HUES64 (cell line): ENCODE measurements at regions not wholly inside any gene's neighbourhood (a gene's known extent, or its start where the extent isn't known, plus 50 kb on each side); places are given as distances from the start of the nearest gene placed in this dataset.

Experiments
- H3K27ac ChIP-seq: 2 replicates; pipeline ENCODE4 v1.7.0; 2013; ENCODE audit warnings: low read depth, low read length, inconsistent platforms
- H3K27me3 ChIP-seq: 2 replicates; pipeline ENCODE4 v1.6.1; 2013; ENCODE audit warnings: mild to moderate bottlenecking, low read length; ENCODE audit not compliant: insufficient read depth
- H3K36me3 ChIP-seq: 2 replicates; pipeline ENCODE4 v1.6.1; 2013; ENCODE audit warnings: mild to moderate bottlenecking, low read length; ENCODE audit not compliant: insufficient read depth
- H3K4me1 ChIP-seq: 2 replicates; pipeline ENCODE4 v1.6.1; 2013; ENCODE audit warnings: mild to moderate bottlenecking, low read length, moderate library complexity; ENCODE audit not compliant: insufficient read depth
- H3K4me3 ChIP-seq: 2 replicates; pipeline ENCODE4 v1.5.1; 2013; ENCODE audit warnings: mild to moderate bottlenecking, low read length, moderate library complexity
- H3K9ac ChIP-seq: 2 replicates; pipeline ENCODE4 v1.6.1; 2013; ENCODE audit warnings: mild to moderate bottlenecking, low read depth, low read length
- H3K9me3 ChIP-seq: 2 replicates; pipeline ENCODE4 v1.6.1; 2013; ENCODE audit warnings: low read depth, low read length; ENCODE audit not compliant: insufficient read depth
- WGBS: fragments of 150-250, 120-280 bp; methylation state at CpG from one replicate; pipeline ENCODE4 v1.1.7; 2013; ENCODE audit warnings: missing lambda C conversion rate; 5-methylcytosine and 5-hydroxymethylcytosine counted together

- WGBS: 91% methylated on average over 12 of the region's 12 CpGs
- no peak overlapping the region for H3K27ac ChIP-seq
Observed at GRCh38 chr5:173757403-173758209, 130.5 kb upstream of the CPEB4 start.

DNA sequence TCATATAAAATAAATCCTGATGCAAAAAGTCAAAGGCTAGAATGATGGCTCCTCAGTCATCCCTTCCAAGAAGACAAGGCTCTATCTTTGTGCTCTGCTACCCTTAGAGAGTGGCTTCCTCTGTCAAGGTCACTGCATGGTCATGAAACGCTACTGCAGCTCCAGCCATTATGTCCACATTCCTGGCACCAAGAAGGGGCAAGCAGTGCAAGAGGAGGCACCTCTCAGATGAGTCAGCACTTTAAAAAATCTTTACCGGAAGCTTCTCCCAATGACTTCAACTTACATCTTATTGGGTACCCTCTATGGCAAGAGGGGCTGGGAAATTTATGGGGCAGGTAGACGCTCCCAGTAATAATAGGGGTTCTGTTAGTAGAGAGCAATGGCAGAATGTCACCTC lies 129.5 kb upstream of the CPEB4 start:
- H3K4me1 ChIP-seq: peaks cover 3% of the 10 kb centered on the region
- no peaks in the 10 kb centered on the region for H3K36me3 ChIP-seq
- H3K4me3 ChIP-seq: no peak overlapping the region
- no peak overlapping the region for H3K9ac ChIP-seq
- H3K27me3 ChIP-seq: no peaks in the 10 kb centered on the region
- H3K27ac ChIP-seq: no peak overlapping the region
- 93% methylated on average over 3 of the region's 3 CpGs for WGBS
- H3K9me3 ChIP-seq: no peaks in the 10 kb centered on the region

More at GRCh38 chr5:173757403-173758209, 130.5 kb upstream of the CPEB4 start:
- no peaks in the 10 kb centered on the region for H3K36me3 ChIP-seq
- H3K9ac ChIP-seq: no peak overlapping the region
- H3K4me3 ChIP-seq: no peak overlapping the region
- no peaks in the 10 kb centered on the region for H3K9me3 ChIP-seq
- no peaks in the 10 kb centered on the region for H3K27me3 ChIP-seq
- peaks cover 13% of the 10 kb centered on the region for H3K4me1 ChIP-seq

DNA sequence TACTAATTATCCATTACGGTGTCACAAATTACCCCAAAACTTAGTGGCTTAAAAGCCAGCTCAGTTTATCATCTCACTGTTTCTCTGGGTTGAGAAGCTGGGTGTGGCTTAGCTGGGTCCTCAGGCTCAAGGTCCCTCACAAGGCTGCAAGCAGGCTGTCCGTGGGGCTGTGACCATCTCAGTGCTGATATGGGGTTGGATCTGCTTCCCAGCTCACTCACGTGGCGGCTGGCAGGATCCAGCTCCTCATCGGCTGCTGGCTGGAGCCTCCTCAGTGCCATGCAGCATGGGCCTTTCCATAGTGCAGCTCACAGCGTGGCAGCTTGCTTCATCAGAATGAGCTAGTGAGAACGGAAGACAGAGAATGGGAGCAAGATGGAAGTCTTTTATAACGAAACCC lies 128.5 kb upstream of the CPEB4 start:
- 95% methylated on average over 8 of the region's 8 CpGs for WGBS
- H3K9ac ChIP-seq: no peak overlapping the region
- no peaks in the 10 kb centered on the region for H3K9me3 ChIP-seq
- peaks cover 5% of the 10 kb centered on the region for H3K4me1 ChIP-seq
- no peak overlapping the region for H3K4me3 ChIP-seq
- H3K27ac ChIP-seq: no peak overlapping the region
- no peaks in the 10 kb centered on the region for H3K27me3 ChIP-seq
- H3K36me3 ChIP-seq: no peaks in the 10 kb centered on the region

GRCh38 chr5:173760461-173761177 lies 127.5 kb upstream of the CPEB4 start:
- Histone ChIP-seq H3K9ac (no peak overlapping the region), H3K27ac (no peak overlapping the region), H3K4me1 (peaks cover 8% of the 10 kb centered on the region), H3K4me3 (no peak overlapping the region), H3K27me3 (no peaks in the 10 kb centered on the region), H3K9me3 (no peaks in the 10 kb centered on the region), H3K36me3 (no peaks in the 10 kb centered on the region)
- 92% methylated on average over 5 of the region's 5 CpGs for WGBS

- H3K27me3 ChIP-seq: no peaks in the 10 kb centered on the region
- no peaks in the 10 kb centered on the region for H3K9me3 ChIP-seq
- no peak overlapping the region for H3K9ac ChIP-seq
- H3K4me3 ChIP-seq: no peak overlapping the region
- 82% methylated on average over 4 of the region's 4 CpGs for WGBS
- no peak overlapping the region for H3K27ac ChIP-seq
- H3K4me1 ChIP-seq: peaks cover 8% of the 10 kb centered on the region
- no peaks in the 10 kb centered on the region for H3K36me3 ChIP-seq
Observed at GRCh38 chr5:173761178-173761513, 127.0 kb upstream of the CPEB4 start.

- whole genome bisulfite sequencing: 89% methylated on average over 5 of the region's 5 CpGs
- H3K9ac ChIP-seq: no peak overlapping the region
- H3K36me3 ChIP-seq: no peaks in the 10 kb centered on the region
- peaks cover 8% of the 10 kb centered on the region for H3K4me1 ChIP-seq
- H3K9me3 ChIP-seq: no peaks in the 10 kb centered on the region
- H3K27me3 ChIP-seq: no peaks in the 10 kb centered on the region
- no peak overlapping the region for H3K4me3 ChIP-seq
- H3K27ac ChIP-seq: no peak overlapping the region
Observed at GRCh38 chr5:173762045-173762444, 126.1 kb upstream of the CPEB4 start.

- peaks cover 8% of the 10 kb centered on the region for H3K4me1 ChIP-seq
- WGBS: 92% methylated on average over 7 of the region's 7 CpGs
- no peak overlapping the region for H3K27ac ChIP-seq
- H3K9me3 ChIP-seq: no peaks in the 10 kb centered on the region
- H3K9ac ChIP-seq: no peak overlapping the region
- no peaks in the 10 kb centered on the region for H3K27me3 ChIP-seq
- H3K4me3 ChIP-seq: no peak overlapping the region
- H3K36me3 ChIP-seq: no peaks in the 10 kb centered on the region
Observed at GRCh38 chr5:173762930-173763329, 125.2 kb upstream of the CPEB4 start.

DNA sequence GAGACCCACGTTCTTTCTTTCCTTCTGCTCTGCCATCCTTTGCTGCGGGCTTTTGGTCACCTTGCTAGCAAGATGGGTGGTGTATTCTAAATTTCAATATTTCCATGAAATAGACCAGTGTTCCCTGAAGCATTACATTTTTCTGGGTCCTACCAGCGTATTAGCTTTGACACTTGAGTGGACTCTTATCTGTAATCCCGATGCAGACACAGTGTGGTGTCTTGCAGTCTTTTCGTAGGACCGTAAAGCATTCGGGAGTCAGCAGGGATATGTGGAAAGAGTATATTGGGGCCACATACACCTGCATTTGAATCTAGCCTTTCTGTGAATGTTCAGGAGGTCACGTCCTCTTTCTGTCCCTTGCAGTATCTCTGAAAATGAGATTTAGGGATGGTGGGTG lies 124.7 kb upstream of the CPEB4 start:
- H3K36me3 ChIP-seq: no peaks in the 10 kb centered on the region
- H3K4me1 ChIP-seq: peaks cover 8% of the 10 kb centered on the region
- H3K9ac ChIP-seq: no peak overlapping the region
- no peak overlapping the region for H3K27ac ChIP-seq
- H3K4me3 ChIP-seq: no peak overlapping the region
- no peaks in the 10 kb centered on the region for H3K9me3 ChIP-seq
- WGBS: 90% methylated on average over 8 of the region's 8 CpGs
- no peaks in the 10 kb centered on the region for H3K27me3 ChIP-seq

- peak overlapping the region; percentile 24; the same call in 1 of the 2 replicates for H3K9ac ChIP-seq
- H3K27me3 ChIP-seq: no peaks in the 10 kb centered on the region
- H3K4me1 ChIP-seq: peaks cover 8% of the 10 kb centered on the region
- no peaks in the 10 kb centered on the region for H3K9me3 ChIP-seq
- no peak overlapping the region for H3K4me3 ChIP-seq
- H3K36me3 ChIP-seq: no peaks in the 10 kb centered on the region
- WGBS: 49% methylated on average over 13 of the region's 13 CpGs
- H3K27ac ChIP-seq: no peak overlapping the region; the same call in 1 of the 2 replicates
Observed at GRCh38 chr5:173764332-173765028, 123.7 kb upstream of the CPEB4 start.

DNA sequence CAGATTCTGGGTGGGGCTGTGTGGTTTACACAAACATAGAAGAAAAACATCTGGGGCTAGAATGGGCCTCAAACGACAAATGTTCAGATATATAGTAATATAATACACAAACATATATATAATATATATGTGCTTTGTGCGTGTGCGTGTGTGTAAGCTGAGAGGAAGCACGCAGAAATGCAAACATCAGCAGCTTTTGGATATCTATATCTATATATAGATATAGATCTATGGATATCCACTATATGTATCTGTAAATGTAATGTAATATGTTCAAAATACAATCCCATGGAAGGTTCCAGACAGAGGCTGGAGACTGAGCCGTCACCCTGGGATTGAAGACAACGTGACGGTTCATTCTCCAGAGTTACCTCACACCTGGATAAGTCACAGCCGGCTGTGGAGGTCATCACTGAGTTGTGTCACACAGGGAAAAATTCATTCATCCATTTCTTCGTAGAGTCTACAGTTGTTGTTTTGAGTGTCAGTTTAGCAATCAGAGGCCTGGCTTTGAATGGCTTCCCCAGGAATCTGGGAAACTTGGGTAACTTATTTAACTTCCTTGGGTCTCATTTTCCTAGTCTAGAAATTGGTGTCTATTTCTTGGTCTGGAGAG lies 123.0 kb upstream of the CPEB4 start:
- Histone ChIP-seq H3K4me3 (no peak overlapping the region), H3K9ac (no peak overlapping the region), H3K27ac (no peak overlapping the region; the same call in 1 of the 2 replicates), H3K27me3 (no peaks in the 10 kb centered on the region), H3K4me1 (peaks cover 8% of the 10 kb centered on the region), H3K9me3 (no peaks in the 10 kb centered on the region), H3K36me3 (no peaks in the 10 kb centered on the region)
- 91% methylated on average over 5 of the region's 9 CpGs for WGBS

DNA sequence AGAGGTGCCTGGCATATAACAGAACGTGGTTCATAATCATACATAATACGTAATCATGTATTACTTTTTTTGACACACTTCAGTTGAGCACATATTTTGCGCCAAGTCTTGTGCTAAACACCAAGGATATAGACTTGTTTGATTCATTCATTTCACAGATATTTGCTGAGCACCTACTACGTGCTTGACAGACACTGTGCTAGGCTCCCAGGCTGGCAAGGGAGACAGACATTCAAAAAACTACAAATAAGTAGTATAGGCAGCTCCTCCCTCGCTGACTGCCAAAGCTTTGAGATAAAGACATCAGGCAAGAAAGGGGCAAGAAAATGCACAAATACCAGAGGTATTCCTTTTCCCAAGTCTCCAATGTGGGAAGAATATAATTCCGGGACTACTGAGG lies 122.5 kb upstream of the CPEB4 start:
- Histone ChIP-seq H3K4me3 (no peak overlapping the region), H3K9ac (no peak overlapping the region), H3K4me1 (peaks cover 9% of the 10 kb centered on the region), H3K27ac (no peak overlapping the region), H3K27me3 (no peaks in the 10 kb centered on the region), H3K9me3 (no peaks in the 10 kb centered on the region), H3K36me3 (no peaks in the 10 kb centered on the region)
- 79% methylated on average over 6 of the region's 6 CpGs for WGBS
